Endothelial cell of umbilical vein (primary cell): ENCODE measurements at regions not wholly inside any gene's neighbourhood (a gene's known extent, or its start where the extent isn't known, plus 50 kb on each side); places are given as distances from the start of the nearest gene placed in this dataset.

Experiments
- BruUV-seq: library from RNA; stranded (reverse); fragments of 400-500 nt; replicated peaks from 2 replicates; lab custom pipeline; 2021; lab: Mats Ljungman, UMichigan
- CTCF ChIA-PET: fragments of 300-600, 350-600 bp; sonication (Branson Sonifier 250); formaldehyde crosslinking; loops from one replicate; lab custom pipeline; 2021; ENCODE audit warnings: antibody characterized with exemption, inconsistent platforms; lab: Charles Lee
- POLR2A ChIA-PET: fragments of 300-600, 350-600 bp; sonication (Branson Sonifier 250); formaldehyde crosslinking; loops from one replicate; lab custom pipeline; 2021; ENCODE audit warnings: antibody characterized with exemption, inconsistent platforms; lab: Charles Lee
- DNase-seq: peaks from one replicate; pipeline ENCODE4 v3.0.0-alpha.2; 2011; ENCODE audit warnings: low read depth, low spot score
- FAIRE-seq: peaks from 2 replicates; lab custom pipeline; 2011; peaks lifted over from hg19 to GRCh38; lab: Jason Lieb, UNC
- H2AFZ ChIP-seq: 2 replicates; pipeline ENCODE4 v1.6.0; 2012; ENCODE audit warnings: low read depth, low read length, control low read depth, inconsistent platforms
- H3K27ac ChIP-seq: 2 replicates; pipeline ENCODE4 v1.5.1; 2011; ENCODE audit warnings: low read depth, mild to moderate bottlenecking, control low read depth, low read length, moderate library complexity; ENCODE audit not compliant: insufficient read depth
- H3K27me3 ChIP-seq, 2 experiments: 2 replicates each; pipeline versions ENCODE4 v1.6.0 to v1.6.1; 2011; ENCODE audit warnings: low read length in 2 of 2, mixed read lengths in 1 of 2; ENCODE audit not compliant: control insufficient read depth in 2 of 2, insufficient read depth in 2 of 2
- H3K36me3 ChIP-seq, 2 experiments: 2 replicates in 1 of 2; 3 replicates in 1 of 2; pipeline ENCODE4 v1.5.1; 2011; ENCODE audit warnings: low read length in 2 of 2, mild to moderate bottlenecking in 1 of 2, moderate library complexity in 1 of 2; ENCODE audit not compliant: control insufficient read depth in 2 of 2, insufficient read depth in 2 of 2; ENCODE audit errors: extremely low read depth in 1 of 2
- H3K4me1 ChIP-seq: 3 replicates; pipeline ENCODE4 v1.5.1; 2011; ENCODE audit warnings: mild to moderate bottlenecking, low read length; ENCODE audit not compliant: control insufficient read depth, insufficient read depth; ENCODE audit errors: extremely low read depth
- H3K4me2 ChIP-seq: 2 replicates; pipeline ENCODE4 v1.6.1; 2011; ENCODE audit warnings: low read length, control low read depth, mixed read lengths; ENCODE audit not compliant: insufficient read depth
- H3K4me3 ChIP-seq, 3 experiments: fragments of 200-600 bp in 1 of 3; sonication (generic), shearing (Covaris generic) in 1 of 3; replicated peaks in 1 of 3; 2 replicates each; pipeline ENCODE4 v1.5.1; 2011 to 2016; ENCODE audit warnings: control low read depth in 3 of 3, low read length in 3 of 3, mild to moderate bottlenecking in 2 of 3, inconsistent platforms in 1 of 3, low read depth in 1 of 3, moderate library complexity in 1 of 3; ENCODE audit not compliant: insufficient read depth in 1 of 3
- H3K79me2 ChIP-seq: 2 replicates; pipeline ENCODE4 v1.6.0; 2012; ENCODE audit warnings: low read length, inconsistent platforms; ENCODE audit not compliant: control insufficient read depth, insufficient read depth
- H3K9ac ChIP-seq: replicated peaks from 2 replicates; pipeline ENCODE3; 2011; ENCODE audit warnings: low read length, control low read depth; ENCODE audit not compliant: insufficient read depth; ENCODE audit errors: extremely low read depth
- H3K9me1 ChIP-seq: replicated peaks from 3 replicates; pipeline ENCODE4 v1.6.0; 2011; ENCODE audit warnings: mild to moderate bottlenecking, low read length; ENCODE audit not compliant: control insufficient read depth, insufficient read depth; ENCODE audit errors: extremely low read depth
- H3K9me3 ChIP-seq: replicated peaks from 2 replicates; pipeline ENCODE4 v1.5.1; 2012; ENCODE audit warnings: low read length, inconsistent platforms; ENCODE audit not compliant: control insufficient read depth, insufficient read depth
- H4K20me1 ChIP-seq: replicated peaks from 2 replicates; pipeline ENCODE3; 2011; ENCODE audit warnings: mild to moderate bottlenecking, low read length; ENCODE audit not compliant: control insufficient read depth, insufficient read depth; ENCODE audit errors: extremely low read depth
- CTCF ChIP-seq, 2 donors: IDR thresholded peaks; 1 replicate in 1 of 2; 2 replicates in 1 of 2; pipeline ENCODE4 v1.5.1; 2011; ENCODE audit warnings: low read length in 2 of 2, mild to moderate bottlenecking in 2 of 2, moderate library complexity in 2 of 2, control low read depth in 1 of 2, inconsistent platforms in 1 of 2, low read depth in 1 of 2; ENCODE audit not compliant: insufficient read depth in 1 of 2; ENCODE audit errors: extremely low read depth in 1 of 2
- EZH2 ChIP-seq: IDR thresholded peaks from 2 replicates; pipeline ENCODE4 v1.6.1; 2012; ENCODE audit warnings: borderline replicate concordance, low read depth, mild to moderate bottlenecking, moderate library complexity, low read length, inconsistent platforms; ENCODE audit not compliant: severe bottlenecking
- FOS ChIP-seq: IDR thresholded peaks from 2 replicates; pipeline ENCODE4 v1.6.1; 2011; ENCODE audit warnings: mild to moderate bottlenecking, low read length, moderate library complexity, borderline replicate concordance; ENCODE audit not compliant: insufficient read depth
- GATA2 ChIP-seq: IDR thresholded peaks from 2 replicates; pipeline ENCODE4 v1.7.0; 2011; ENCODE audit warnings: low read depth, mild to moderate bottlenecking, moderate library complexity, mixed read lengths, low read length; ENCODE audit not compliant: insufficient read length, insufficient read depth
- JUN ChIP-seq: IDR thresholded peaks from 2 replicates; pipeline ENCODE4 v1.6.1; 2011; ENCODE audit warnings: borderline replicate concordance, low read depth; ENCODE audit not compliant: insufficient read length, insufficient read depth
- MAX ChIP-seq: IDR thresholded peaks from 2 replicates; pipeline ENCODE4 v1.6.1; 2011; ENCODE audit not compliant: insufficient read depth, insufficient read length
- MYC ChIP-seq: IDR thresholded peaks from one replicate; pipeline ENCODE4 v1.6.1; 2011; ENCODE audit warnings: mild to moderate bottlenecking, low read depth, low read length
- POLR2A ChIP-seq: IDR thresholded peaks from 2 replicates; pipeline ENCODE4 v1.6.1; 2012; ENCODE audit warnings: low read depth, mild to moderate bottlenecking, control low read depth, low read length
- POLR2AphosphoS5 ChIP-seq: IDR thresholded peaks from 2 replicates; pipeline ENCODE4 v1.6.1; 2012; ENCODE audit warnings: low read depth, mild to moderate bottlenecking, control low read depth, low read length, moderate library complexity; ENCODE audit not compliant: insufficient read depth
- dilution Hi-C: fragments of 300-500 bp; cut with MboI; formaldehyde crosslinking; loops from one replicate; pipeline ENCODE4 v1.15.0; 2019; ENCODE audit warnings: low sequenced_read_pairs; ENCODE audit not compliant: extremely low pct_ligation_motif_present
- intact Hi-C: fragments of 100-400 bp; cut with micrococcal nuclease; formaldehyde crosslinking; loops from one replicate; pipeline ENCODE4 v1.10.0; 2022

- no peak for TF ChIP-seq JUN
- no peak for TF ChIP-seq POLR2AphosphoS5
- no peak for TF ChIP-seq POLR2A
- TF ChIP-seq CTCF (IDR thresholded peaks at IDR 0.05; ENCODE audit: extremely low read depth in 1 of 2, insufficient read depth in 1 of 2, low read depth in 1 of 2, low read length in 2 of 2) = no peak
- no peak for TF ChIP-seq FOS
- TF ChIP-seq GATA2 = no peak
- no peak for TF ChIP-seq MAX
- no peak for FAIRE-seq
- POLR2A ChIA-PET = no interaction called here
Measured at GRCh38 chr18:73556904-73557303, 590.7 kb downstream of the FBXO15 start.

GRCh38 chr18:73552171-73552570 is 595.5 kb downstream of the FBXO15 start:
- Histone ChIP-seq H3K27ac (no peak overlapping the region), H3K4me1 (no peaks in the 10 kb centered on the region), H3K27me3 (no peaks in the 10 kb centered on the region), H4K20me1 (no peaks in the 10 kb centered on the region), H3K9ac (no peak overlapping the region), H2AFZ (no peak overlapping the region), H3K4me3 (no peak overlapping the region), H3K79me2 (no peaks in the 10 kb centered on the region), H3K9me1 (no peaks in the 10 kb centered on the region), H3K36me3 (no peaks in the 10 kb centered on the region), H3K4me2 (no peak overlapping the region), H3K9me3 (no peaks in the 10 kb centered on the region)
- intact Hi-C loops = no loop called here
- FAIRE-seq (no peak), DNase-seq (no peak)
- dilution Hi-C loops = no loop called here
- TF ChIP-seq POLR2AphosphoS5 (no peak), MYC (no peak), GATA2 (no peak), CTCF (IDR thresholded peaks at IDR 0.05; ENCODE audit: extremely low read depth in 1 of 2, insufficient read depth in 1 of 2, low read depth in 1 of 2, low read length in 2 of 2) (no peak), MAX (no peak), EZH2 (no peak), FOS (no peak), JUN (no peak), POLR2A (no peak)
- POLR2A ChIA-PET = no interaction called here
- CTCF ChIA-PET = no interaction called here
- no TSS peak for BruUV-seq

More at GRCh38 chr18:73556904-73557303, 590.7 kb downstream of the FBXO15 start:
- H3K4me2 ChIP-seq = no peak overlapping the region
- intact Hi-C loops (no loop called here), dilution Hi-C loops (no loop called here)
- no peaks in the 10 kb centered on the region for H3K9me3 ChIP-seq
- DNase-seq = no peak
- CTCF ChIA-PET = no interaction called here
- no peaks in the 10 kb centered on the region for H3K9me1 ChIP-seq
- BruUV-seq = no TSS peak
- no peak overlapping the region for H3K9ac ChIP-seq
- no peak overlapping the region for H3K27ac ChIP-seq
- no peak overlapping the region for H2AFZ ChIP-seq
- no peaks in the 10 kb centered on the region for H3K36me3 ChIP-seq
- no peaks in the 10 kb centered on the region for H3K4me1 ChIP-seq
- H3K4me3 ChIP-seq = no peak overlapping the region
- H3K79me2 ChIP-seq = no peaks in the 10 kb centered on the region
- H4K20me1 ChIP-seq = no peaks in the 10 kb centered on the region
- H3K27me3 ChIP-seq = no peaks in the 10 kb centered on the region
